ENCODE measurements at regions not wholly inside any gene's neighbourhood (a gene's known extent, or its start where the extent isn't known, plus 50 kb on each side); places are given as distances from the start of the nearest gene placed in this dataset.
"Not testable (repeated sequence)": the region's sequence is repeated elsewhere in the genome, so short reads cannot be mapped to it uniquely, and the experiment has no call there.

- no peak for DNase-seq (ENCODE audit: low read depth in 4 of 4, low spot score in 3 of 4)
These were observed 231.5 kb downstream of the TRIML1 start for GRCh38 chr4:188370777-188371176.

DNA sequence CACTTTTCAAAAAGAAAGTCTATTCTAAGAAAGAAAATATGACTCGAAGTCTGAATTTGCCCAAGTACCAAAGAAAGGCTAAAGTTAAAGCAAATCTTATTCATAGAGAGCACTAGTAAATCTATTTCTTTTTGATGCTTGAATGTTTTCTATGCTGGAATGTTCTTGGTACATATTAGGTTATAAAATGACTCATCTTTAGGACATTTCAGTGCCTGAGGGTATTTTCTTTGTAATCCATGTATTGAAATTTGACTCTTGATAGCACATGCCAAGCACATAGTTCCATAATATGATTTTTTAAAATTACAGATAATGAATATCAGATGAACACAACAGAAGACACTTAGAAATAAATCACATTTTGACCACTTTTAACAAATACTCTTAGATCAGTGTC, 232.8 kb downstream of the TRIML1 start:
- DNase-seq (ENCODE audit: low read depth in 4 of 4, low spot score in 3 of 4): no peak

GRCh38 chr4:188372829-188373228, 233.6 kb downstream of the TRIML1 start:
- DNase-seq (ENCODE audit: low read depth in 4 of 4, low spot score in 3 of 4): peak in 1 of 4 donors; percentile 22

DNA sequence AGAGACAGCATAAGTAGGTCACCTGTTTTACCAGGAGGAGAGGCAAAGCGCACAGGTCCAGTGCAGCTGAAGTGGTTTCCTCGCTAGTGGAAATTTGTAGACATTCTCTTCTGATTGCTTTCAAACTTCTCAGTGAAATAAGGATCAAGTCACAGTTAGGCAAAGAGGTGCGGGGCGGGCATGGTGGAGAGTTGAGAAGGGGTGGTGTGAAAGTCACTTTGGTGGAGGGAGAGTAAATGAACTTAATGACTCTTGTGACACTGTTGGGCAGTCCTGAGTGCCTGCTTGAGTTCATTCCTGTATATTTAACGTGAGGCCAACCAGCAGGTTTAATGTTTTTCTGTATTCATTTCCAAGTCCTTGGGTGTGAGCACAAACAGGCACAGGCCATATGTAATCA, 235.6 kb downstream of the TRIML1 start:
- DNase-seq (ENCODE audit: low read depth in 4 of 4, low spot score in 3 of 4): no peak

DNA sequence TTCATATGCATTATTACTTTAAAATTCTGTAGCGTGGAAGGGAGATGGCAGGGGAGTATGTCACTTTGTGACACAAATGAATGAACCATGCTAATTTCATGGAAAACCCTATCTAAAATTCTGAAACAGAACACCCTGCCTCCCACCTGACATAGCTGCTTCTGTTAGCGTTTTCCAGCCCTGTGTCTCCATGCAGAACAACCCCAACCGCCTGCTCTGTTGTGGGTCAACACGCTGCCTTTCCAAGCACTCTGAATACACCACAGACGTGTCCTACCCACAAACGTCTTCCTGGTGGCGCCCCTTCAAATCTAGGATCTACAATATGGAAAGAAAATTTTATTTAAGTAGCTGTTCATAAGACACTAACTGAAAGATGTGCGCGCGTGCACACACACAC, 238.6 kb downstream of the TRIML1 start:
- DNase-seq (ENCODE audit: low read depth in 4 of 4, low spot score in 3 of 4): no peak

- DNase-seq (ENCODE audit: low read depth in 4 of 4, low spot score in 3 of 4): no peak
These were observed 243.9 kb downstream of the TRIML1 start for GRCh38 chr4:188383180-188383579.

DNA sequence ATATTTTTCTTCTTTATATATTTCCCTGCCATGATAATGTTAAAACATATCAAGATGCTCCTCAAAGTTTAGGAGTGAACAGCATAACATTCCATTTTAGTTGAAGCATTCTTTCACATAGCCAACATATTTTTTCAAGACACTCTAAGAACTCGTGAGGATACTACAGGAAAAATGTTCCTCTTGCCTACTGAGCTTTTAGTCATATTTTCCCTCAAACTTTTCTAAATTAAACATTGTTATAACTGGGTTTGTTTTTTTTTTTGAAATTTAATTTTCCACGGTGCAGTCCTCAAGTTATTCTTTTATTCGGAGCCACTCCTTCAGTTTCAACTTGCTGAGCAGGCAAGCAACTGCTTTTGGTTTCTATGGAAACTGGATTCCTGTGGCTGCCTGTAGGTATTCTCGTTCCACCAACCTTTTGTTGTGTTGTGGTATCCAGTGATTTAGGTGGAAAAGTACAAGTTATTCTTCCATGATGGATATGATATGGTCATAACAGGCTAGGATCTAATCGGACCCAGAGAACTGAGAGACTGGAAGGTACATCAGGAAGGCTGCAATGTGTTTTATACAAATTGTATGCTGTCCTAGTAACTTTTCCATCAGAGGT, 248.0 kb downstream of the TRIML1 start:
- no peak for DNase-seq (ENCODE audit: low read depth in 4 of 4, low spot score in 3 of 4)

DNA sequence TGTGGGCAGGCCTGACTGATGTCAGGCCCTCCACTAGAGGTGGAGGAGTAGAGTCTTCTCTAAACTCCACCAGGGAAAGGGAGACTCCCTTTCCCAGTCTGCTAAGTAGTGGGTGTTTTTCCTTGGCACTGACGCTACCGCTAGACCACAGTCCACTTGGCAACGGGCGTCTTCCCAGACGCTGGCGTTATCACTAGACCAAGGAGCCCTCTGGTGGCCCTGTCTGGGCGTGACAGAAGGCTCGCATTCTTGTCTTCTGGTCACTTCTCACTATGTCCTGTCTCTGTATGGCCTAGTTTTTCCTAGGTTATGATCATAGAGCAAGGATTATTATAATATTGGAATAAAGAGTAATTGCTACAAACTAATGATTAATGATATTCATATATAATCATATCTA, 252.1 kb downstream of the TRIML1 start:
- DNase-seq (ENCODE audit: low read depth in 4 of 4, low spot score in 3 of 4): not testable (repeated sequence)

GRCh38 chr4:188396037-188396436, 256.8 kb downstream of the TRIML1 start:
- no peak for DNase-seq (ENCODE audit: low read depth in 4 of 4, low spot score in 3 of 4)

DNA sequence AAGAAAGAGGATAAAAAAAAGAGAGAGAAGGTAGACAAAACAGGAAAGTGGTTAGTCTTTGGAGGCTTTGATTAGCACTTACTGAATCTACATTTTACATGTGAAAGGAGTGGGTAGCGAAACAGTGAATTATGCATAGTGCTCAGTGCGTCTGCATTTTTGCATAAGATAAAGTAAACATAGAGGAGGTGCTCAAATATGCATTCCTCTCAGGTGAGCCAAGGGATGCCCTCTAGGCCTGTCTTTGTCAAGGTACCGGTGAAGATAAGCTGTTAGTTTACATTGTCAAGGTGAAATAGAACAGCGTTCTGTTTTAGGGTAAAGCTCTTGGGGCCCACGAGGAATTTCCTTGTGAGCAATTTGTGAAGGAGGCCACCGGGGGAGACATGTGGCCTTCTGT, 260.6 kb downstream of the TRIML1 start:
- no peak for DNase-seq (ENCODE audit: low read depth in 4 of 4, low spot score in 3 of 4)

- DNase-seq (ENCODE audit: low read depth in 4 of 4, low spot score in 3 of 4): no peak
These were observed 261.2 kb downstream of the TRIML1 start for GRCh38 chr4:188400451-188400850.

- DNase-seq (ENCODE audit: low read depth in 4 of 4, low spot score in 3 of 4): no peak
These were observed 264.0 kb downstream of the TRIML1 start for GRCh38 chr4:188403272-188403671.

DNA sequence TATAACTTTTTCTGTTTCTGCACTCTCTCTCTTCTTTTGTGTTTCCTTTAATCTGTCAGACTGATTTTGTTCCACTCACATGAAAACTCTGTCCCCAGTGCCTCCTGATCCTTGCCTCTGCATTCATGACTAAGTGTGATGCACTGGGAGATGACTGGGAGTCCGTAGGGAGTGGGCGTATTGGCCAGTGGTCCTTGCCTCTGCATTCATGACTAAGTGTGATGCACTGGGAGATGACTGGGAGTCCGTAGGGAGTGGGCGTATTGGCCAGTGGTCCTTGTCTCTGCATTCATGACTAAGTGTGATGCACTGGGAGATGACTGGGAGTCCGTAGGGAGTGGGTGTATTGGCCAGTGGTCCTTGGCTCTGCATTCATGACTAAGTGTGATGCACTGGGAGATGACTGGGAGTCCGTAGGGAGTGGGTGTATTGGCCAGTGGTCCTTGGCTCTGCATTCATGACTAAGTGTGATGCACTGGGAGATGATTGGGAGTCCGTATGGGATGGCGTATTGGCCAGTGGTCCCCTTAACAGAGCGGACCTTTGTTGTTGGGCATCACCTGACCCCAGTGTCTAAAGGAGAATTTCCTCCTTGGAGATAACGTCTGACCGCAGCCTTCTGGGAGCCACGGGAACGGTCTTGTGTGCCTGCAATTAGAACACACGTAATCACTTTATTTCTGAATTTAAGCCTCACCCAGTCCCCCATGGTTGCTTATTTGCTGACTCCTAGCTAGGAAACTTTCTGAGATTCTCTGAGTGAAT, 266.0 kb downstream of the TRIML1 start:
- DNase-seq (ENCODE audit: low read depth in 4 of 4, low spot score in 3 of 4): not testable (repeated sequence)

- no peak for DNase-seq (ENCODE audit: low read depth in 4 of 4, low spot score in 3 of 4)
These were observed 269.2 kb downstream of the TRIML1 start for GRCh38 chr4:188408244-188409030.

- DNase-seq (ENCODE audit: low read depth in 4 of 4, low spot score in 3 of 4): no peak
These were observed 270.6 kb downstream of the TRIML1 start for GRCh38 chr4:188409851-188410250.

GRCh38 chr4:188411805-188412204, 272.6 kb downstream of the TRIML1 start:
- DNase-seq (ENCODE audit: low read depth in 4 of 4, low spot score in 3 of 4): no peak

- DNase-seq (ENCODE audit: low read depth in 4 of 4, low spot score in 3 of 4): no peak
These were observed 273.3 kb downstream of the TRIML1 start for GRCh38 chr4:188412499-188412898.

- DNase-seq (ENCODE audit: low read depth in 4 of 4, low spot score in 3 of 4): no peak
These were observed 275.2 kb downstream of the TRIML1 start for GRCh38 chr4:188414441-188414840.

DNA sequence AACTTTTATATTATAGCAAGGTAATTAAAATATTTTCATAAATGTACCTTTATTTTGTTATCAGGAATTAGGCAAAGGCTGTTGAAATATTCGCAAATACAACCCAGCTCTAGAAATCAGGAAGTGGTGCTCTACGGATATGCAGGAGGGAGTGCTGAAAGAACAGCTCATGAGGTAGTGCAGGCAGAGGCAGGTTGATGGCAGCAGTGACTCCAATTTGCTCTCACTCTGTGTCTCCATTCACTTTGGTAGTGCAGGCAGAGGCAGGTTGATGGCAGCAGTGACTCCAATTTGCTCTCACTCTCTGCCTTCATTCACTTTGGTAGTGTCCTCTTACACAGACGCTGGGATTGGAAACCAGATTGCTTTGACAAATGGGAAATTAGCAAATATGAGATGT, 277.9 kb downstream of the TRIML1 start:
- DNase-seq (ENCODE audit: low read depth in 4 of 4, low spot score in 3 of 4): no peak

DNA sequence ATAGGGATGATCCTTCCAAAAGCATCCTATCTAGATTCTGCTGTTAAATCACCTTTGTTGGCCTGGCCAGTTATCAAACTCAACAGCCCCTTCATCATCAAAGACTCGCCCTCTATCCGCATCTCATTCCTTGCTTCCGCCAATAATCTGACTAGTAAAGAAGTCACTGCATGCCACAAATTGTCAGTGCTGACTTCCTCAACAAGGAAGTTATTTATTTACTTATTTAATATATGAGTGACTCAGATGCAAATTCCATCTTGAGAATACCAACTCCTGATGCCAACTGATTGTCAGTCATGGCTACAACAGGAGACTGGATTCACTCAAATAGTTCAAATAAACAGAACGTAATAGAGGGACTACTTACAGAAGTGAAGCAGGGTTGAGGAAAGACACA, 283.8 kb downstream of the TRIML1 start:
- DNase-seq (ENCODE audit: low read depth in 4 of 4, low spot score in 3 of 4): no peak

DNA sequence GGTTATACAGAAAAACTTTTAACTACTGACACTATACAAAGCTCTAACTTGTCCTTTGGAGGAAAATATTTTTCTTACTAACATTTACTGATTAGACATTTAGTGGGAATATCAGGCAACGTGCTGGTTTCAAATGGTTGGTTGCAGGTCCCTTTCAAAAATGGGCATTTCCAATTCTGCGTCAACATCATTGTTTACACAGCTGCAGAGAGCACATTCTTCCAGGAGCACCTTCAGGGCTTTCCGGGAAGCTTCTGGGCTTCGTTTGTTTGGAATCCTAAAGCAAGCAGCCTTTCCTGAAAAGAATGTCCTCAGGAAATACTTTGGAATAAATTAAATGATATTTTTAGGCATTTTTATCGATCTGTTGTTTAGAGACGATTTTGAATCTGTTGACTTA, 289.7 kb downstream of the TRIML1 start:
- no peak for DNase-seq (ENCODE audit: low read depth in 4 of 4, low spot score in 3 of 4)

DNA sequence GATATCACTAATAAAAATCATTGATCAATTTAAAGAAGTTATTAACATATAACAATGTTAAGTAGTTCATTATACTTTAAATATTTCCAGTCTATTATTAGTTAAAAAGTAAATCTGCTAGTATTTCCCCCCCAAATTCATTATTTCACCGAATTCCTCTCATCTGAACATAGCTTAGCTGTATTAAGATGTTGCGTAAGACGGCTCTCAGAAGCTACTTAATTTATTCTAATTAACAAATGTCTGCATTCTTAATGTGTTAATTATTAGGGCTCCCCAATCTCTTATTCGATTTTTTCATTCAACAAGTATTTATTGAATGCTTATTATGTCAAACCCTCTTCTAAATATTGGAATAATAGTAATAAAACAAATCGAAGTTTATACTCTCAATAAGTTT, 290.7 kb downstream of the TRIML1 start:
- DNase-seq (ENCODE audit: low read depth in 4 of 4, low spot score in 3 of 4): no peak
